CD14-positive monocyte (primary cell): ENCODE measurements at regions not wholly inside any gene's neighbourhood (a gene's known extent, or its start where the extent isn't known, plus 50 kb on each side); places are given as distances from the start of the nearest gene placed in this dataset.
A peak's percentile ranks its signal among the peaks of the same experiment; 100 is the strongest.

Experiments
- DNase-seq, 3 donors: peaks; one replicate each; pipeline ENCODE4 v3.0.0-alpha.2; 2011 to 2022
- H2AFZ ChIP-seq: 2 replicates; pipeline ENCODE4 v1.6.0; 2012; ENCODE audit warnings: mild to moderate bottlenecking, low read depth, low read length, inconsistent platforms; ENCODE audit not compliant: insufficient read depth, poor library complexity, severe bottlenecking
- H3K27ac ChIP-seq, 2 donors: 1 replicate in 1 of 2; 2 replicates in 1 of 2; pipeline ENCODE4 v1.5.1; 2012 to 2013; ENCODE audit warnings: low read length in 2 of 2, control low read depth in 1 of 2, inconsistent platforms in 1 of 2, low read depth in 1 of 2, mild to moderate bottlenecking in 1 of 2
- H3K27me3 ChIP-seq, 2 donors: one replicate each; pipeline versions ENCODE4 v1.6.0 to v1.6.1; 2011 to 2013; ENCODE audit warnings: low read length in 2 of 2; ENCODE audit not compliant: control insufficient read depth in 2 of 2, insufficient read depth in 2 of 2
- H3K36me3 ChIP-seq, 2 donors: replicated peaks in 1 of 2; 1 replicate in 1 of 2; 2 replicates in 1 of 2; pipeline versions ENCODE4 v1.5.1 to v1.6.1; 2012 to 2013; ENCODE audit warnings: low read length in 2 of 2, control low read depth in 1 of 2, inconsistent platforms in 1 of 2, mild to moderate bottlenecking in 1 of 2; ENCODE audit not compliant: insufficient read depth in 2 of 2, control insufficient read depth in 1 of 2
- H3K4me1 ChIP-seq, 2 donors: 1 replicate in 1 of 2; 2 replicates in 1 of 2; pipeline versions ENCODE4 v1.5.1 to v1.6.1; 2012 to 2013; ENCODE audit warnings: low read length in 2 of 2, control low read depth in 1 of 2, inconsistent platforms in 1 of 2, mild to moderate bottlenecking in 1 of 2, moderate library complexity in 1 of 2; ENCODE audit not compliant: insufficient read depth in 2 of 2, control insufficient read depth in 1 of 2
- H3K4me2 ChIP-seq: replicated peaks from 2 replicates; pipeline ENCODE3; 2012; ENCODE audit warnings: low read length, moderate library complexity, mild to moderate bottlenecking; ENCODE audit not compliant: poor library complexity, severe bottlenecking; ENCODE audit errors: extremely low read depth
- H3K4me3 ChIP-seq, 3 experiments: fragments of 200-600 bp in 1 of 3; sonication (generic) in 1 of 3; replicated peaks in 1 of 3; 1 replicate in 2 of 3; 2 replicates in 1 of 3; pipeline ENCODE4 v1.5.1; 2011 to 2013; ENCODE audit warnings: low read length in 3 of 3, mild to moderate bottlenecking in 3 of 3, control low read depth in 2 of 3, low read depth in 2 of 3, inconsistent platforms in 1 of 3, moderate library complexity in 1 of 3
- H3K79me2 ChIP-seq: 2 replicates; pipeline ENCODE4 v1.6.0; 2012; ENCODE audit warnings: mild to moderate bottlenecking, control low read depth, inconsistent platforms, low read length, moderate library complexity; ENCODE audit not compliant: insufficient read depth
- H3K9ac ChIP-seq: 2 replicates; pipeline ENCODE4 v1.6.0; 2017; ENCODE audit warnings: low read length, mild to moderate bottlenecking; ENCODE audit not compliant: insufficient read depth, poor library complexity, severe bottlenecking
- H3K9me3 ChIP-seq, 2 donors: replicated peaks in 1 of 2; 1 replicate in 1 of 2; 2 replicates in 1 of 2; pipeline versions ENCODE4 v1.5.1 to v1.6.1; 2012 to 2013; ENCODE audit warnings: low read length in 2 of 2, control low read depth in 1 of 2; ENCODE audit not compliant: control insufficient read depth in 1 of 2, insufficient read depth in 1 of 2
- H4K20me1 ChIP-seq: 2 replicates; pipeline ENCODE4 v1.6.0; 2012; ENCODE audit warnings: mild to moderate bottlenecking, low read length, control low read depth, moderate library complexity; ENCODE audit not compliant: insufficient read depth
- H3K27ac Mint-ChIP-seq, 7 donors: one replicate each; pipeline ENCODE4 v1.8.0; 2020; ENCODE audit warnings: mild to moderate bottlenecking in 7 of 7, mixed read lengths in 7 of 7, moderate library complexity in 6 of 7, inconsistent platforms in 2 of 7
- H3K27me3 Mint-ChIP-seq, 3 donors: one replicate each; pipeline ENCODE4 v1.8.0; 2021 to 2022; ENCODE audit warnings: low read depth in 3 of 3, mild to moderate bottlenecking in 3 of 3, mixed read lengths in 3 of 3, moderate library complexity in 3 of 3, inconsistent platforms in 1 of 3
- H3K36me3 Mint-ChIP-seq, 2 donors: one replicate each; pipeline ENCODE4 v1.8.0; 2020; ENCODE audit warnings: mixed read lengths in 2 of 2, inconsistent platforms in 1 of 2, mild to moderate bottlenecking in 1 of 2
- H3K4me1 Mint-ChIP-seq: one replicate; pipeline ENCODE4 v1.8.0; 2020; ENCODE audit warnings: mild to moderate bottlenecking, mixed read lengths
- H3K4me3 Mint-ChIP-seq, 2 donors: one replicate each; pipeline ENCODE4 v1.8.0; 2020; ENCODE audit warnings: mild to moderate bottlenecking in 2 of 2, mixed read lengths in 2 of 2, moderate library complexity in 1 of 2
- H3K9me3 Mint-ChIP-seq, 7 donors: one replicate each; pipeline ENCODE4 v1.8.0; 2020 to 2022; ENCODE audit warnings: mixed read lengths in 7 of 7, mild to moderate bottlenecking in 6 of 7, moderate library complexity in 6 of 7, inconsistent platforms in 2 of 7
- CTCF ChIP-seq: fragments of 200-600 bp; IDR thresholded peaks from one replicate; pipeline ENCODE4 v1.8.0; 2022; ENCODE audit warnings: antibody characterized with exemption, mild to moderate bottlenecking
- WGBS: methylation state at CpG from one replicate; pipeline ENCODE4 v1.1.5; 2013; ENCODE audit warnings: missing lambda C conversion rate; ENCODE audit not compliant: insufficient coverage; 5-methylcytosine and 5-hydroxymethylcytosine counted together
- intact Hi-C, 2 donors: fragments of 100-400 bp; cut with micrococcal nuclease; formaldehyde crosslinking; loops; one replicate each; pipeline versions ENCODE4 v1.15.0 to v1.15.1; 2023

- H3K4me2 ChIP-seq, result no peak overlapping the region
- Mint-ChIP-seq H3K4me1 (peaks cover 15% of the 10 kb centered on the region), H3K4me3 (no peak overlapping the region), H3K27ac (no peak overlapping the region), H3K36me3 (peaks cover 59 to 72% of the 10 kb centered on the region in 2 donors), H3K9me3 (no peaks in the 10 kb centered on the region), H3K27me3 (no peaks in the 10 kb centered on the region)
- no peak for DNase-seq
- TF ChIP-seq CTCF, result no peak
- 86% methylated on average over 1 of the region's 3 CpGs for WGBS
- no peaks in the 10 kb centered on the region for H3K79me2 ChIP-seq
- H3K9me3 ChIP-seq, result no peaks in the 10 kb centered on the region
- intact Hi-C loops, result no loop called here
- no peak overlapping the region for H2AFZ ChIP-seq
- no peak overlapping the region for H3K4me3 ChIP-seq
- H3K27me3 ChIP-seq, result no peaks in the 10 kb centered on the region
- H3K27ac ChIP-seq, result no peak overlapping the region
- peaks cover 0 to 5% of the 10 kb centered on the region in 2 donors for H3K4me1 ChIP-seq
- peaks cover 24% of the 10 kb centered on the region for H4K20me1 ChIP-seq
- no peak overlapping the region for H3K9ac ChIP-seq
- peaks cover 37 to 84% of the 10 kb centered on the region in 2 donors for H3K36me3 ChIP-seq
These were observed 210.4 kb upstream of the RGS6 start for GRCh38 chr14:71721791-71722190.

GRCh38 chr14:71722885-71723284, 209.3 kb upstream of the RGS6 start:
- Mint-ChIP-seq H3K9me3 (no peaks in the 10 kb centered on the region), H3K27me3 (no peaks in the 10 kb centered on the region), H3K4me3 (no peak overlapping the region), H3K27ac (peak overlapping the region in 4 of 7 donors; percentile 12 to 86 (median 60)), H3K4me1 (peaks cover 12% of the 10 kb centered on the region), H3K36me3 (peaks cover 63 to 73% of the 10 kb centered on the region in 2 donors)
- DNase-seq, result no peak
- Histone ChIP-seq H3K27me3 (no peaks in the 10 kb centered on the region), H3K36me3 (peaks cover 45 to 84% of the 10 kb centered on the region in 2 donors), H4K20me1 (peaks cover 24% of the 10 kb centered on the region), H3K79me2 (no peaks in the 10 kb centered on the region), H3K4me1 (peaks cover 0 to 5% of the 10 kb centered on the region in 2 donors), H2AFZ (no peak overlapping the region), H3K9ac (no peak overlapping the region), H3K9me3 (no peaks in the 10 kb centered on the region), H3K4me2 (no peak overlapping the region), H3K27ac (peak overlapping the region in 1 of 2 donors; percentile 42), H3K4me3 (no peak overlapping the region)
- no peak for TF ChIP-seq CTCF
- intact Hi-C loops, result no loop called here
- WGBS, result 54% methylated on average over 4 of the region's 6 CpGs
